Keratinocyte (primary cell): ENCODE measurements at regions not wholly inside any gene's neighbourhood (a gene's known extent, or its start where the extent isn't known, plus 50 kb on each side); places are given as distances from the start of the nearest gene placed in this dataset.

Experiments used
- DNase-seq: peaks from one replicate; pipeline ENCODE4 v3.0.0-alpha.2; 2011; ENCODE audit warnings: low read depth, missing footprints, low spot score
- FAIRE-seq: peaks from 2 replicates; lab custom pipeline; 2011; peaks lifted over from hg19 to GRCh38; lab: Jason Lieb, UNC
- H2AFZ ChIP-seq: 2 replicates; pipeline ENCODE4 v1.6.0; 2012; ENCODE audit warnings: low read length, control low read depth, inconsistent platforms; ENCODE audit not compliant: control insufficient read depth
- H3K27ac ChIP-seq: 2 replicates; pipeline ENCODE4 v1.5.1; 2011; ENCODE audit warnings: low read length; ENCODE audit not compliant: control insufficient read depth, insufficient read depth
- H3K27me3 ChIP-seq: 3 replicates; pipeline ENCODE4 v1.6.0; 2011; ENCODE audit warnings: low read length; ENCODE audit not compliant: control insufficient read depth, insufficient read depth; ENCODE audit errors: extremely low read depth
- H3K36me3 ChIP-seq, 2 experiments: 2 replicates in 1 of 2; 3 replicates in 1 of 2; pipeline ENCODE4 v1.5.1; 2011; ENCODE audit warnings: low read length in 2 of 2, mild to moderate bottlenecking in 1 of 2; ENCODE audit not compliant: control insufficient read depth in 2 of 2, insufficient read depth in 2 of 2; ENCODE audit errors: extremely low read depth in 1 of 2
- H3K4me1 ChIP-seq: 3 replicates; pipeline ENCODE4 v1.5.1; 2011; ENCODE audit warnings: low read length; ENCODE audit not compliant: control insufficient read depth, insufficient read depth; ENCODE audit errors: extremely low read depth
- H3K4me2 ChIP-seq: 3 replicates; pipeline ENCODE4 v1.6.0; 2011; ENCODE audit warnings: low read depth, low read length; ENCODE audit not compliant: control insufficient read depth, insufficient read depth; ENCODE audit errors: extremely low read depth
- H3K4me3 ChIP-seq, 3 experiments: fragments of 200-600 bp in 1 of 3; sonication (generic) in 1 of 3; 2 replicates in 2 of 3; 3 replicates in 1 of 3; pipeline ENCODE4 v1.5.1; 2011 to 2016; ENCODE audit warnings: low read length in 3 of 3, mild to moderate bottlenecking in 3 of 3, control low read depth in 2 of 3, inconsistent platforms in 1 of 3, low read depth in 1 of 3, mixed read lengths in 1 of 3, mixed run types in 1 of 3, moderate library complexity in 1 of 3; ENCODE audit not compliant: control insufficient read depth in 2 of 3, insufficient read depth in 2 of 3; ENCODE audit errors: extremely low read depth in 1 of 3
- H3K79me2 ChIP-seq: 2 replicates; pipeline ENCODE4 v1.6.0; 2012; ENCODE audit warnings: low read length; ENCODE audit not compliant: control insufficient read depth, insufficient read depth
- H3K9ac ChIP-seq: 3 replicates; pipeline ENCODE4 v1.6.0; 2011; ENCODE audit warnings: low read length; ENCODE audit not compliant: control insufficient read depth, insufficient read depth; ENCODE audit errors: extremely low read depth
- H3K9me1 ChIP-seq: 3 replicates; pipeline ENCODE4 v1.6.0; 2011; ENCODE audit warnings: low read length; ENCODE audit not compliant: control insufficient read depth, insufficient read depth; ENCODE audit errors: extremely low read depth
- H3K9me3 ChIP-seq: 2 replicates; pipeline ENCODE4 v1.5.1; 2012; ENCODE audit warnings: low read depth, low read length; ENCODE audit not compliant: control insufficient read depth
- H4K20me1 ChIP-seq: 3 replicates; pipeline ENCODE4 v1.6.0; 2011; ENCODE audit warnings: low read length; ENCODE audit not compliant: control insufficient read depth, insufficient read depth; ENCODE audit errors: extremely low read depth
- EZH2 ChIP-seq: IDR thresholded peaks from one replicate; pipeline ENCODE4 v1.6.1; 2012; ENCODE audit warnings: inconsistent platforms, mild to moderate bottlenecking, low read length, moderate library complexity
- dilution Hi-C: fragments of 300-500 bp; cut with MboI; formaldehyde crosslinking; loops from one replicate; pipeline ENCODE4 v1.7.0; 2020; ENCODE audit warnings: low sequenced_read_pairs; ENCODE audit not compliant: extremely low pct_ligation_motif_present
- TF ChIP-seq, protein P1 (sequence below), 3 experiments: IDR thresholded peaks in 1 of 3; conservative IDR thresholded peaks in 1 of 3; optimal IDR thresholded peaks in 1 of 3; 2 replicates in 2 of 3; 3 replicates in 1 of 3; pipeline versions ENCODE3 to v1.5.1; 2011; ENCODE audit warnings: low read length in 3 of 3, mild to moderate bottlenecking in 3 of 3, moderate library complexity in 2 of 3, control low read depth in 1 of 3, inconsistent platforms in 1 of 3; ENCODE audit not compliant: insufficient read depth in 2 of 3; ENCODE audit errors: extremely low read depth in 1 of 3

DNA sequence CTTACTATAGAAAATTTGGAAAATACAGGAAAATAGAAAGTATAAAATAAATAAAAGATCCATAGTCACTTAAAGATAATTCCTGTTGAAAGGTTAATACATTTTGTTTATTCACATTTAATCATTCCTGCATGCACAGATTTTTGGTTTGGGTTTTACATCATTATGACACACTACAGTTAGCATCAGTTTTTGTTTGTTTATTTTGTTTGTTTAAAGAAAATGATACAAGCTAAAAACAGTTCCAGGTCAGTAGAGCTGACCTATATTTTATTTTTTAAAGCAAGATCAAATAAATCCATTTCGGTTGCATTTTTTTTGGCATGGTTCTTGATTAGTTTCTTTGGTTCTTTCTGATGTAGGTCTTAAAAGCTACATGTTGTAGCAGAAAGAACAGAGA, 68.8 kb upstream of the CCDC91 start:
- Histone ChIP-seq H3K4me2 (no peak overlapping the region), H3K4me3 (no peak overlapping the region), H3K9me1 (no peaks in the 10 kb centered on the region), H3K27me3 (no peaks in the 10 kb centered on the region), H3K79me2 (no peaks in the 10 kb centered on the region), H3K9ac (no peak overlapping the region), H2AFZ (no peak overlapping the region), H3K9me3 (no peaks in the 10 kb centered on the region), H3K27ac (no peak overlapping the region), H3K36me3 (no peaks in the 10 kb centered on the region), H4K20me1 (no peaks in the 10 kb centered on the region), H3K4me1 (peaks cover 12% of the 10 kb centered on the region)
- TF ChIP-seq, protein P1, sequence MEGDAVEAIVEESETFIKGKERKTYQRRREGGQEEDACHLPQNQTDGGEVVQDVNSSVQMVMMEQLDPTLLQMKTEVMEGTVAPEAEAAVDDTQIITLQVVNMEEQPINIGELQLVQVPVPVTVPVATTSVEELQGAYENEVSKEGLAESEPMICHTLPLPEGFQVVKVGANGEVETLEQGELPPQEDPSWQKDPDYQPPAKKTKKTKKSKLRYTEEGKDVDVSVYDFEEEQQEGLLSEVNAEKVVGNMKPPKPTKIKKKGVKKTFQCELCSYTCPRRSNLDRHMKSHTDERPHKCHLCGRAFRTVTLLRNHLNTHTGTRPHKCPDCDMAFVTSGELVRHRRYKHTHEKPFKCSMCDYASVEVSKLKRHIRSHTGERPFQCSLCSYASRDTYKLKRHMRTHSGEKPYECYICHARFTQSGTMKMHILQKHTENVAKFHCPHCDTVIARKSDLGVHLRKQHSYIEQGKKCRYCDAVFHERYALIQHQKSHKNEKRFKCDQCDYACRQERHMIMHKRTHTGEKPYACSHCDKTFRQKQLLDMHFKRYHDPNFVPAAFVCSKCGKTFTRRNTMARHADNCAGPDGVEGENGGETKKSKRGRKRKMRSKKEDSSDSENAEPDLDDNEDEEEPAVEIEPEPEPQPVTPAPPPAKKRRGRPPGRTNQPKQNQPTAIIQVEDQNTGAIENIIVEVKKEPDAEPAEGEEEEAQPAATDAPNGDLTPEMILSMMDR (optimal IDR thresholded peaks at IDR 0.05 in 1 of 3, IDR thresholded peaks at IDR 0.05 in 1 of 3, conservative IDR thresholded peaks at IDR 0.05 in 1 of 3; ENCODE audit: extremely low read depth in 1 of 3, insufficient read depth in 2 of 3, low read length in 3 of 3): no peak
- TF ChIP-seq EZH2: no peak
- FAIRE-seq (no peak), DNase-seq (no peak)
- dilution Hi-C loops: no loop called here

DNA sequence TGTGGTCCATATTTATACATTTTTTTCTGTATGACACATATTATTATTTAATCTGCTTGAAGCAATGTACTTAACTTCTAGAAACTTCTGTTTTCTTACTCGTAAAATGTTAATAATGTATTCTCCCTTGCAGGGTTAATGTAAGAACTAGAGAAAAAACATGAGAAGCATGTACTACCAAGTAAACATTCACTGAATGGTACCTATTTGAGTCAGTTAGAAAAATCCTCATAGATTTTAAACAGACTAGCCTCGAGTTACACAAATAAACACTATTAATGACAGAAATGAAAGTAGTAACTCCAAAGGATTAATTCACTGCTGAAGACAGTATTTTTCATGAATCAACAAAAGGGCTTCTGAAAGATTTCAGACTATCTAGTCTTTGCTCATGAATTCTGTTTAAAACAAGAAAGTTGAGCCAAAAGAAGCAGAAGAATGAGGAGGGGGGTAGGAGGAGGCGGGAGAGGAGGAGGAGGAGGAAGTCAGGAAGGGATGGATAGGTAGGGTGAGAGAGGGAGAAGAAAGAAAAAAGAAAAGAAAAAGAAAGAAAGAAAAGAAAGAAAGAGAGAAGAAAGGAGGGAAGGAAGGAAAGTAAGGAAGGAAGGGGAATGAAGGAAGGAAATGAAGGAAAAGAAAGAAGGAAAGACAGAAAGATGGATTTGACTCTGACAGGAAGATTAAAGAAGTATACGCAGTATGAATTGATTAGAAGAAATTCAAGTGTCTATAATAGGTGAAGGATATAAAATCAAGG, 68.2 kb upstream of the CCDC91 start:
- H3K79me2 ChIP-seq: no peaks in the 10 kb centered on the region
- H3K27ac ChIP-seq: no peak overlapping the region
- no peaks in the 10 kb centered on the region for H3K9me3 ChIP-seq
- dilution Hi-C loops: no loop called here
- TF ChIP-seq, protein P1 (optimal IDR thresholded peaks at IDR 0.05 in 1 of 3, IDR thresholded peaks at IDR 0.05 in 1 of 3, conservative IDR thresholded peaks at IDR 0.05 in 1 of 3; ENCODE audit: extremely low read depth in 1 of 3, insufficient read depth in 2 of 3, low read length in 3 of 3): no peak
- TF ChIP-seq EZH2: no peak
- no peaks in the 10 kb centered on the region for H3K27me3 ChIP-seq
- no peaks in the 10 kb centered on the region for H3K36me3 ChIP-seq
- FAIRE-seq (no peak), DNase-seq (no peak)
- H3K9ac ChIP-seq: no peak overlapping the region
- H3K9me1 ChIP-seq: no peaks in the 10 kb centered on the region
- H3K4me2 ChIP-seq: no peak overlapping the region
- H2AFZ ChIP-seq: no peak overlapping the region
- peaks cover 19% of the 10 kb centered on the region for H3K4me1 ChIP-seq
- H3K4me3 ChIP-seq: no peak overlapping the region
- no peaks in the 10 kb centered on the region for H4K20me1 ChIP-seq
